IMR-90 (cell line): ENCODE measurements at regions not wholly inside any gene's neighbourhood (a gene's known extent, or its start where the extent isn't known, plus 50 kb on each side); places are given as distances from the start of the nearest gene placed in this dataset.

Experiments used
- ATAC-seq: fragments of 200-7000 bp; cut with Tn5 transposase; 2 replicates; pipeline ENCODE4 v1.9.1; 2020; ENCODE audit warnings: low read depth, mild to moderate bottlenecking, moderate library complexity
- BruUV-seq: library from RNA; stranded (reverse); fragments of 400-500 nt; replicated peaks from 2 replicates; lab custom pipeline; 2021; lab: Mats Ljungman, UMichigan
- CTCF ChIA-PET: fragments of 300-600 bp; formaldehyde crosslinking; extraction: SDS; loops from one replicate; lab custom pipeline; 2021; ENCODE audit warnings: antibody characterized with exemption; lab: Yijun Ruan, JAX
- POLR2A ChIA-PET: fragments of 300-600 bp; sonication (Branson Sonifier 250); formaldehyde crosslinking; loops from one replicate; lab custom pipeline; 2022; ENCODE audit warnings: antibody characterized with exemption; ENCODE audit not compliant: unreplicated experiment; lab: Charles Lee
- DNase-seq: peaks from one replicate; pipeline ENCODE4 v3.0.0; 2013
- H2AFZ ChIP-seq: replicated peaks from 2 replicates; pipeline ENCODE3; 2013; ENCODE audit warnings: low read length, mild to moderate bottlenecking; ENCODE audit not compliant: poor library complexity
- H2AK5ac ChIP-seq: 2 replicates; pipeline ENCODE4 v1.6.1; 2013; ENCODE audit warnings: low read depth, low read length, inconsistent platforms
- H2AK9ac ChIP-seq: replicated peaks from 2 replicates; pipeline ENCODE3; 2013; ENCODE audit warnings: mild to moderate bottlenecking, low read depth, low read length, moderate library complexity; ENCODE audit not compliant: poor library complexity
- H2BK120ac ChIP-seq: 2 replicates; pipeline ENCODE4 v1.6.1; 2013; ENCODE audit warnings: low read depth, low read length, inconsistent platforms
- H2BK15ac ChIP-seq: 3 replicates; pipeline ENCODE4 v1.6.1; 2013; ENCODE audit warnings: low read depth, low read length, inconsistent platforms
- H2BK20ac ChIP-seq: 2 replicates; pipeline ENCODE4 v1.6.1; 2013; ENCODE audit warnings: low read depth, mild to moderate bottlenecking, inconsistent platforms, low read length, moderate library complexity
- H2BK5ac ChIP-seq: 2 replicates; pipeline ENCODE4 v1.6.1; 2013; ENCODE audit warnings: mild to moderate bottlenecking, low read depth, low read length, inconsistent platforms; ENCODE audit not compliant: poor library complexity, severe bottlenecking
- H3K14ac ChIP-seq: replicated peaks from 2 replicates; pipeline ENCODE4 v1.6.1; 2013; ENCODE audit warnings: low read depth, low read length, inconsistent platforms
- H3K18ac ChIP-seq: 2 replicates; pipeline ENCODE4 v1.6.1; 2013; ENCODE audit warnings: low read depth, low read length, control low read depth
- H3K23ac ChIP-seq: 2 replicates; pipeline ENCODE4 v1.6.1; 2013; ENCODE audit warnings: low read depth, low read length, inconsistent platforms
- H3K27ac ChIP-seq: 2 replicates; pipeline ENCODE4 v1.5.1; 2013; ENCODE audit warnings: mild to moderate bottlenecking, control low read depth, low read length; ENCODE audit not compliant: insufficient read depth
- H3K27me3 ChIP-seq: 2 replicates; pipeline ENCODE4 v1.6.1; 2013; ENCODE audit warnings: low read length; ENCODE audit not compliant: control insufficient read depth, insufficient read depth
- H3K36me3 ChIP-seq: 2 replicates; pipeline ENCODE4 v1.6.1; 2013; ENCODE audit warnings: low read length, mixed read lengths; ENCODE audit not compliant: control insufficient read depth, insufficient read depth
- H3K4ac ChIP-seq: 2 replicates; pipeline ENCODE4 v1.6.1; 2013; ENCODE audit warnings: low read depth, low read length, inconsistent platforms
- H3K4me1 ChIP-seq: 2 replicates; pipeline ENCODE4 v1.6.1; 2013; ENCODE audit warnings: low read length, mixed read lengths; ENCODE audit not compliant: control insufficient read depth, insufficient read depth
- H3K4me2 ChIP-seq: 2 replicates; pipeline ENCODE4 v1.6.1; 2013; ENCODE audit warnings: low read depth, mild to moderate bottlenecking, control low read depth, low read length, moderate library complexity
- H3K4me3 ChIP-seq: 2 replicates; pipeline ENCODE4 v1.5.1; 2013; ENCODE audit warnings: low read depth, mild to moderate bottlenecking, control low read depth, low read length, moderate library complexity; ENCODE audit not compliant: insufficient read depth
- H3K56ac ChIP-seq: 2 replicates; pipeline ENCODE4 v1.6.1; 2013; ENCODE audit warnings: low read length, inconsistent platforms; ENCODE audit not compliant: insufficient read depth; ENCODE audit errors: extremely low read depth
- H3K79me1 ChIP-seq, 2 experiments: 2 replicates each; pipeline ENCODE4 v1.6.1; 2013; ENCODE audit warnings: low read length in 2 of 2, inconsistent platforms in 1 of 2, low read depth in 1 of 2
- H3K9ac ChIP-seq: 2 replicates; pipeline ENCODE4 v1.6.1; 2013; ENCODE audit warnings: low read depth, low read length, control low read depth
- H3K9me1 ChIP-seq: 2 replicates; pipeline ENCODE4 v1.6.1; 2013; ENCODE audit warnings: low read length, inconsistent platforms; ENCODE audit not compliant: insufficient read depth
- H3K9me3 ChIP-seq: 2 replicates; pipeline ENCODE4 v1.6.1; 2013; ENCODE audit warnings: low read length; ENCODE audit not compliant: control insufficient read depth, insufficient read depth
- H4K20me1 ChIP-seq: 2 replicates; pipeline ENCODE4 v1.6.1; 2013; ENCODE audit warnings: low read length, inconsistent platforms; ENCODE audit not compliant: insufficient read depth
- H4K5ac ChIP-seq: 2 replicates; pipeline ENCODE4 v1.6.1; 2013; ENCODE audit warnings: mild to moderate bottlenecking, low read depth, low read length, control low read depth
- H4K8ac ChIP-seq, 2 experiments: 2 replicates each; pipeline ENCODE4 v1.6.1; 2013; ENCODE audit warnings: low read depth in 2 of 2, low read length in 2 of 2, control low read depth in 1 of 2, inconsistent platforms in 1 of 2
- H4K91ac ChIP-seq: 2 replicates; pipeline ENCODE4 v1.6.1; 2013; ENCODE audit warnings: low read depth, low read length, inconsistent platforms; ENCODE audit not compliant: insufficient read depth
- BHLHE40 ChIP-seq: fragments of 150-350 bp; IDR thresholded peaks from 2 replicates; pipeline ENCODE4 v1.6.1; 2016; ENCODE audit warnings: mild to moderate bottlenecking, low read depth, low read length
- CEBPB ChIP-seq: IDR thresholded peaks from 2 replicates; pipeline ENCODE4 v1.6.1; 2012; ENCODE audit warnings: low read depth, low read length, improper control_type of control experiment
- CHD1 ChIP-seq: IDR thresholded peaks from 2 replicates; pipeline ENCODE4 v1.6.1; 2012; ENCODE audit warnings: low read depth, low read length, improper control_type of control experiment
- FOS ChIP-seq: fragments of 150-350 bp; IDR thresholded peaks from 2 replicates; pipeline ENCODE4 v1.6.1; 2016; ENCODE audit warnings: low read depth, low read length
- MAFK ChIP-seq: IDR thresholded peaks from 2 replicates; pipeline ENCODE4 v1.6.1; 2012; ENCODE audit warnings: low read depth, low read length, improper control_type of control experiment
- MAZ ChIP-seq: IDR thresholded peaks from 2 replicates; pipeline ENCODE4 v1.6.1; 2012; ENCODE audit warnings: low read depth, mild to moderate bottlenecking, low read length, improper control_type of control experiment, moderate library complexity, borderline replicate concordance
- MXI1 ChIP-seq: IDR thresholded peaks from 2 replicates; pipeline ENCODE4 v1.6.1; 2012; ENCODE audit warnings: low read depth, mild to moderate bottlenecking, low read length, moderate library complexity, borderline replicate concordance
- NFE2L2 ChIP-seq: fragments of 150-350 bp; IDR thresholded peaks from 2 replicates; pipeline ENCODE4 v1.6.1; 2016; ENCODE audit warnings: low read depth, mild to moderate bottlenecking, low read length
- POLR2A ChIP-seq: IDR thresholded peaks from 2 replicates; pipeline ENCODE4 v1.6.1; 2012; ENCODE audit warnings: mild to moderate bottlenecking, low read depth, low read length
- RAD21 ChIP-seq: IDR thresholded peaks from 2 replicates; pipeline ENCODE4 v1.6.1; 2012; ENCODE audit warnings: low read length, improper control_type of control experiment
- RCOR1 ChIP-seq: IDR thresholded peaks from 2 replicates; pipeline ENCODE4 v1.6.1; 2012; ENCODE audit warnings: mild to moderate bottlenecking, low read length, improper control_type of control experiment; ENCODE audit not compliant: insufficient replicate concordance
- RFX5 ChIP-seq: IDR thresholded peaks from 2 replicates; pipeline ENCODE4 v1.8.0; 2012; ENCODE audit warnings: low read depth, mild to moderate bottlenecking, low read length, moderate library complexity
- SMC3 ChIP-seq: fragments of 150-350 bp; IDR thresholded peaks from 2 replicates; pipeline ENCODE4 v1.6.1; 2016; ENCODE audit warnings: low read depth, mild to moderate bottlenecking, antibody characterized with exemption, low read length, moderate library complexity
- WGBS, 2 experiments: methylation state at CpG; one replicate each; pipeline versions ENCODE4 v1.1.5 to v1.1.7; 2013; ENCODE audit warnings: missing lambda C conversion rate in 2 of 2; ENCODE audit not compliant: insufficient read length in 1 of 2; ENCODE audit errors: extremely low coverage in 2 of 2; 5-methylcytosine and 5-hydroxymethylcytosine counted together
- dilution Hi-C: fragments of 300-500 bp; cut with HindIII; formaldehyde crosslinking; loops from one replicate; pipeline ENCODE4 v1.14.3; 2018; ENCODE audit warnings: low sequenced_read_pairs; ENCODE audit not compliant: unreplicated experiment
- in situ Hi-C: fragments of 300-500 bp; cut with MboI; formaldehyde crosslinking; loops from 3 replicates; pipeline ENCODE4 v1.14.3; 2019; ENCODE audit warnings: low sequenced_read_pairs, inconsistent platforms, mixed read lengths
- intact Hi-C: fragments of 100-400 bp; cut with micrococcal nuclease; formaldehyde crosslinking; loops from 2 replicates; pipeline ENCODE4 v1.10.0; 2022
- TF ChIP-seq, protein P1 (sequence below): fragments of 150-350 bp; IDR thresholded peaks from 2 replicates; pipeline ENCODE4 v1.6.1; 2017; ENCODE audit warnings: mild to moderate bottlenecking, antibody characterized with exemption, low read length, low read depth
- TF ChIP-seq, protein P2 (sequence below): conservative IDR thresholded peaks from 2 replicates; pipeline ENCODE4 v1.5.1; 2012; ENCODE audit warnings: mild to moderate bottlenecking, low read depth, low read length, improper control_type of control experiment
- TF ChIP-seq, protein P3 (sequence below): fragments of 150-350 bp; IDR thresholded peaks from 2 replicates; pipeline ENCODE4 v1.6.1; 2016; ENCODE audit warnings: low read depth, mild to moderate bottlenecking, low read length, moderate library complexity, borderline replicate concordance

DNA sequence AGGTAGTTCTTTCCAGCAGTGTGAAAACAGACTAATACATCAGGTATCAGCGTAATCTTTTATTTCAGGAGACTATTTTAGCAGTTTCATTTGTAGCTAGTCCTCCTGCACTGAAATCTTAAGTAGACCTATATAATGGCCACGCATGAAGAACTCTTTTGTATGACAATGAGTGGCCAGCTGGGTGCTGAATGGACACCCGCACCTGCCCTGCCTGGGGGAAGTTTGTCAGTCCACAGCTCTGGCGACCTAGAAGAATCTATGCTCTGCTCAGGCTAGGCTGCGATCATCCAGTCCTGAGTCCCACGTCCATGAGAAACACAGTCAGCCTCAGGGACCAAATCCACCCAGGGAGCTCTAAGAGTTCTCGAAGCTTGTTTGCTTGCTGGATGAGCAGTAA, 709.2 kb upstream of the ID2 start:
- Histone ChIP-seq H3K4me2 (no peak overlapping the region), H3K79me1 (no peaks in the 10 kb centered on the region), H3K27me3 (peaks cover 14% of the 10 kb centered on the region), H2BK120ac (no peak overlapping the region), H4K20me1 (no peaks in the 10 kb centered on the region), H3K18ac (no peak overlapping the region), H3K23ac (no peak overlapping the region), H2BK5ac (no peak overlapping the region), H3K9me3 (no peaks in the 10 kb centered on the region), H2AFZ (no peak overlapping the region), H3K56ac (no peak overlapping the region), H3K14ac (no peak overlapping the region), H2BK20ac (no peak overlapping the region), H4K5ac (no peak overlapping the region), H3K27ac (no peak overlapping the region), H3K4me3 (no peak overlapping the region), H2BK15ac (no peak overlapping the region), H3K9me1 (no peaks in the 10 kb centered on the region), H4K8ac (no peak overlapping the region), H3K9ac (no peak overlapping the region), H3K4me1 (no peaks in the 10 kb centered on the region), H3K36me3 (no peaks in the 10 kb centered on the region), H2AK5ac (no peak overlapping the region), H2AK9ac (no peak overlapping the region), H3K4ac (no peak overlapping the region), H4K91ac (no peak overlapping the region)
- 83% methylated on average over 4 of the region's 7 CpGs; no CpG with 5 or more reads in 1 of the 2 experiments for whole genome bisulfite sequencing, 2 experiments
- dilution Hi-C loops = no loop called here
- TF ChIP-seq NFE2L2 (no peak), MAZ (no peak), CHD1 (no peak), MXI1 (no peak), FOS (no peak), RAD21 (no peak), BHLHE40 (no peak), RCOR1 (no peak), POLR2A (no peak), CEBPB (no peak), SMC3 (no peak), MAFK (no peak), RFX5 (no peak)
- TF ChIP-seq, protein P1, sequence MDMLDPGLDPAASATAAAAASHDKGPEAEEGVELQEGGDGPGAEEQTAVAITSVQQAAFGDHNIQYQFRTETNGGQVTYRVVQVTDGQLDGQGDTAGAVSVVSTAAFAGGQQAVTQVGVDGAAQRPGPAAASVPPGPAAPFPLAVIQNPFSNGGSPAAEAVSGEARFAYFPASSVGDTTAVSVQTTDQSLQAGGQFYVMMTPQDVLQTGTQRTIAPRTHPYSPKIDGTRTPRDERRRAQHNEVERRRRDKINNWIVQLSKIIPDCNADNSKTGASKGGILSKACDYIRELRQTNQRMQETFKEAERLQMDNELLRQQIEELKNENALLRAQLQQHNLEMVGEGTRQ = no peak
- TF ChIP-seq, protein P2, sequence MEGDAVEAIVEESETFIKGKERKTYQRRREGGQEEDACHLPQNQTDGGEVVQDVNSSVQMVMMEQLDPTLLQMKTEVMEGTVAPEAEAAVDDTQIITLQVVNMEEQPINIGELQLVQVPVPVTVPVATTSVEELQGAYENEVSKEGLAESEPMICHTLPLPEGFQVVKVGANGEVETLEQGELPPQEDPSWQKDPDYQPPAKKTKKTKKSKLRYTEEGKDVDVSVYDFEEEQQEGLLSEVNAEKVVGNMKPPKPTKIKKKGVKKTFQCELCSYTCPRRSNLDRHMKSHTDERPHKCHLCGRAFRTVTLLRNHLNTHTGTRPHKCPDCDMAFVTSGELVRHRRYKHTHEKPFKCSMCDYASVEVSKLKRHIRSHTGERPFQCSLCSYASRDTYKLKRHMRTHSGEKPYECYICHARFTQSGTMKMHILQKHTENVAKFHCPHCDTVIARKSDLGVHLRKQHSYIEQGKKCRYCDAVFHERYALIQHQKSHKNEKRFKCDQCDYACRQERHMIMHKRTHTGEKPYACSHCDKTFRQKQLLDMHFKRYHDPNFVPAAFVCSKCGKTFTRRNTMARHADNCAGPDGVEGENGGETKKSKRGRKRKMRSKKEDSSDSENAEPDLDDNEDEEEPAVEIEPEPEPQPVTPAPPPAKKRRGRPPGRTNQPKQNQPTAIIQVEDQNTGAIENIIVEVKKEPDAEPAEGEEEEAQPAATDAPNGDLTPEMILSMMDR = no peak
- TF ChIP-seq, protein P3, sequence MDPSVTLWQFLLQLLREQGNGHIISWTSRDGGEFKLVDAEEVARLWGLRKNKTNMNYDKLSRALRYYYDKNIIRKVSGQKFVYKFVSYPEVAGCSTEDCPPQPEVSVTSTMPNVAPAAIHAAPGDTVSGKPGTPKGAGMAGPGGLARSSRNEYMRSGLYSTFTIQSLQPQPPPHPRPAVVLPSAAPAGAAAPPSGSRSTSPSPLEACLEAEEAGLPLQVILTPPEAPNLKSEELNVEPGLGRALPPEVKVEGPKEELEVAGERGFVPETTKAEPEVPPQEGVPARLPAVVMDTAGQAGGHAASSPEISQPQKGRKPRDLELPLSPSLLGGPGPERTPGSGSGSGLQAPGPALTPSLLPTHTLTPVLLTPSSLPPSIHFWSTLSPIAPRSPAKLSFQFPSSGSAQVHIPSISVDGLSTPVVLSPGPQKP = no peak
- DNase-seq = no peak
- BruUV-seq = no TSS peak
- POLR2A ChIA-PET = no interaction called here
- in situ Hi-C loops = no loop called here
- intact Hi-C loops = no loop called here
- no peak for ATAC-seq
- CTCF ChIA-PET = interaction anchor here (0.5 kb wide), 1 partner anchor 388 kb away, joined by 5 read pairs; no protein-coding TSS in a partner anchor
